SK-N-SH (cell line): ENCODE measurements at regions not wholly inside any gene's neighbourhood (a gene's known extent, or its start where the extent isn't known, plus 50 kb on each side); places are given as distances from the start of the nearest gene placed in this dataset.
"Not testable (repeated sequence)": the region's sequence is repeated elsewhere in the genome, so short reads cannot be mapped to it uniquely, and the experiment has no call there.

Source experiments
- TAF1 ChIP-seq: IDR thresholded peaks from 2 replicates; pipeline ENCODE4 v1.6.1; 2012; ENCODE audit warnings: low read depth, mild to moderate bottlenecking, low read length, moderate library complexity, borderline replicate concordance
- TF ChIP-seq, protein P1 (sequence below): fragments of 200-600 bp; sonication (generic); IDR thresholded peaks from 2 replicates; pipeline ENCODE4 v1.6.1; 2017; ENCODE audit warnings: antibody characterized with exemption, mild to moderate bottlenecking, moderate library complexity

DNA sequence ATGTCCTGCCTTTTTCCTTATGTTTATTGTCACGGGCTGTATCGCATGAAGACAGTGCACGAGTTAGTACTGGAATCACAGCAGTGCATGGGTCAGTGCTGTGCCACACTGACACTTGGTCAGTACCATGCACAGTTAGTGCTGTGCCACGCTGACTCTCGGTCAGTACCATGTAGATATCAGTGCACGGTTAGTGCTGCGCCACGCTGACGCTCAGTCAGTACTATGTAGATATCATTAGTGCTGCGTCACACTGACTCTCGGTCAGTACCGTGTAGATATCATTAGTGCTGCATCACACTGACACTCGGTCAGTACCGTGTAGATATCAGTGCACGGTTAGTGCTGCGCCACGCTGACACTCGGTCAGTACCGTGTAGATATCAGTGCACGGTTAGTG lies 104.1 kb downstream of the NPIPB11 start:
- TF ChIP-seq, protein P1, sequence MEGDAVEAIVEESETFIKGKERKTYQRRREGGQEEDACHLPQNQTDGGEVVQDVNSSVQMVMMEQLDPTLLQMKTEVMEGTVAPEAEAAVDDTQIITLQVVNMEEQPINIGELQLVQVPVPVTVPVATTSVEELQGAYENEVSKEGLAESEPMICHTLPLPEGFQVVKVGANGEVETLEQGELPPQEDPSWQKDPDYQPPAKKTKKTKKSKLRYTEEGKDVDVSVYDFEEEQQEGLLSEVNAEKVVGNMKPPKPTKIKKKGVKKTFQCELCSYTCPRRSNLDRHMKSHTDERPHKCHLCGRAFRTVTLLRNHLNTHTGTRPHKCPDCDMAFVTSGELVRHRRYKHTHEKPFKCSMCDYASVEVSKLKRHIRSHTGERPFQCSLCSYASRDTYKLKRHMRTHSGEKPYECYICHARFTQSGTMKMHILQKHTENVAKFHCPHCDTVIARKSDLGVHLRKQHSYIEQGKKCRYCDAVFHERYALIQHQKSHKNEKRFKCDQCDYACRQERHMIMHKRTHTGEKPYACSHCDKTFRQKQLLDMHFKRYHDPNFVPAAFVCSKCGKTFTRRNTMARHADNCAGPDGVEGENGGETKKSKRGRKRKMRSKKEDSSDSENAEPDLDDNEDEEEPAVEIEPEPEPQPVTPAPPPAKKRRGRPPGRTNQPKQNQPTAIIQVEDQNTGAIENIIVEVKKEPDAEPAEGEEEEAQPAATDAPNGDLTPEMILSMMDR: not testable (repeated sequence)
- not testable (repeated sequence) for TF ChIP-seq TAF1
